K562 (cell line): ENCODE measurements at regions not wholly inside any gene's neighbourhood (a gene's known extent, or its start where the extent isn't known, plus 50 kb on each side); places are given as distances from the start of the nearest gene placed in this dataset.

Experiments used
- ATAC-seq: fragments of 200-7000 bp; cut with Tn5 transposase; 3 replicates; pipeline ENCODE4 v1.9.1; 2020; ENCODE audit warnings: moderate library complexity
- BruUV-seq: library from RNA; stranded (reverse); fragments of 400-500 nt; replicated peaks from 2 replicates; lab custom pipeline; 2021; lab: Mats Ljungman, UMichigan
- CTCF ChIA-PET: fragments of 300-600 bp; formaldehyde crosslinking; extraction: SDS; loops from one replicate; lab custom pipeline; 2021; ENCODE audit warnings: low intra/inter-chr PET ratio; lab: Yijun Ruan, JAX
- POLR2A ChIA-PET: fragments of 300-600, 350-650 bp; sonication (Branson Sonifier 250); formaldehyde crosslinking; extraction: SDS; loops from one replicate; lab custom pipeline; 2021; ENCODE audit warnings: antibody characterized with exemption, inconsistent platforms; lab: Yijun Ruan, JAX
- DNase-seq, 4 experiments: peaks; one replicate each; pipeline versions ENCODE4 v3.0.0 to v3.0.0-alpha.2; 2011 to 2018; ENCODE audit warnings: low spot score in 3 of 4, mixed read lengths in 3 of 4; ENCODE audit errors: extremely low read depth in 1 of 4
- FAIRE-seq: peaks from 2 replicates; lab custom pipeline; 2011; peaks lifted over from hg19 to GRCh38; lab: Jason Lieb, UNC
- H2AFZ ChIP-seq: 2 replicates; pipeline ENCODE4 v1.6.0; 2011; ENCODE audit warnings: low read depth, low read length, control low read depth, inconsistent platforms
- H3K27ac ChIP-seq: fragments of 200-600 bp; 3 replicates; pipeline ENCODE4 v1.8.0; 2011; ENCODE audit warnings: low read depth, mild to moderate bottlenecking, control low read depth, inconsistent platforms, low read length, moderate library complexity, mixed read lengths; ENCODE audit errors: extremely low read depth
- H3K27me3 ChIP-seq, 2 experiments: fragments of 300-600 bp in 1 of 2; 2 replicates in 1 of 2; 3 replicates in 1 of 2; pipeline versions ENCODE4 v1.6.0 to v1.8.0; 2011; ENCODE audit warnings: inconsistent platforms in 2 of 2, low read length in 2 of 2, mild to moderate bottlenecking in 1 of 2, mixed read lengths in 1 of 2, moderate library complexity in 1 of 2; ENCODE audit not compliant: control insufficient read depth in 2 of 2, insufficient read depth in 2 of 2
- H3K36me3 ChIP-seq: fragments of 300-600 bp; 3 replicates; pipeline ENCODE4 v1.8.0; 2011; ENCODE audit warnings: mild to moderate bottlenecking, low read length, inconsistent platforms; ENCODE audit not compliant: control insufficient read depth, insufficient read depth
- H3K4me1 ChIP-seq, 2 experiments: fragments of 200-600 bp in 1 of 2; replicated peaks in 1 of 2; 2 replicates in 1 of 2; 3 replicates in 1 of 2; pipeline versions ENCODE4 v1.5.1 to v1.8.0; 2011; ENCODE audit warnings: inconsistent platforms in 2 of 2, low read length in 2 of 2, mild to moderate bottlenecking in 1 of 2, mixed read lengths in 1 of 2, moderate library complexity in 1 of 2; ENCODE audit not compliant: control insufficient read depth in 2 of 2, insufficient read depth in 2 of 2
- H3K4me2 ChIP-seq: 2 replicates; pipeline ENCODE4 v1.6.1; 2011; ENCODE audit warnings: low read length, control low read depth, inconsistent platforms, mixed read lengths; ENCODE audit not compliant: insufficient read depth
- H3K4me3 ChIP-seq: fragments of 200-600 bp; sonication (generic), shearing (Covaris generic); 2 replicates; pipeline ENCODE4 v1.5.1; 2016; ENCODE audit warnings: control low read depth, inconsistent platforms
- H3K79me2 ChIP-seq: fragments of 200-600 bp; 3 replicates; pipeline ENCODE4 v1.8.0; 2011; ENCODE audit warnings: low read length, inconsistent platforms; ENCODE audit not compliant: control insufficient read depth, insufficient read depth
- H3K9ac ChIP-seq, 2 experiments: 2 replicates each; pipeline versions ENCODE4 v1.6.0 to v1.6.1; 2011; ENCODE audit warnings: low read depth in 2 of 2, low read length in 2 of 2, control low read depth in 1 of 2, inconsistent platforms in 1 of 2, mild to moderate bottlenecking in 1 of 2, mixed read lengths in 1 of 2; ENCODE audit not compliant: insufficient read depth in 1 of 2
- H3K9me1 ChIP-seq: one replicate; pipeline ENCODE4 v1.6.0; 2011; ENCODE audit warnings: inconsistent platforms, mild to moderate bottlenecking, low read length, moderate library complexity; ENCODE audit not compliant: control insufficient read depth, insufficient read depth
- H3K9me3 ChIP-seq: replicated peaks from 2 replicates; pipeline ENCODE4 v1.5.1; 2011; ENCODE audit warnings: low read depth, low read length, inconsistent platforms; ENCODE audit not compliant: control insufficient read depth, insufficient read depth
- H4K20me1 ChIP-seq: replicated peaks from 2 replicates; pipeline ENCODE4 v1.6.1; 2011; ENCODE audit warnings: low read length, inconsistent platforms, mixed read lengths; ENCODE audit not compliant: control insufficient read depth, insufficient read depth
- BRD9 ChIP-seq: fragments of 450-650 bp; IDR thresholded peaks from 2 replicates; pipeline ENCODE4 v1.6.1; 2018; ENCODE audit warnings: low read depth; ENCODE audit not compliant: partially characterized antibody
- BRF1 ChIP-seq: IDR thresholded peaks from 3 replicates; pipeline ENCODE4 v1.6.1; 2011; ENCODE audit warnings: borderline replicate concordance, mild to moderate bottlenecking; ENCODE audit not compliant: insufficient read length; ENCODE audit errors: extremely low read depth
- CHAMP1 ChIP-seq: fragments of 450-650 bp; IDR thresholded peaks from 2 replicates; pipeline ENCODE4 v1.6.1; 2016; ENCODE audit warnings: mild to moderate bottlenecking
- MAFG ChIP-seq: fragments of 450-650 bp; conservative IDR thresholded peaks from 2 replicates; pipeline ENCODE4 v1.6.1; 2016; ENCODE audit warnings: missing genetic modification characterization, missing compliant biosample characterization
- MYNN ChIP-seq, 2 experiments: sonication (generic); formaldehyde crosslinking in 1 of 2; IDR thresholded peaks; 2 replicates each; pipeline versions ENCODE4 v1.5.0 to v1.6.1; 2016 to 2020; ENCODE audit warnings: antibody characterized with exemption in 1 of 2, missing genetic modification reagents in 1 of 2
- NR2C2 ChIP-seq, 2 experiments: fragments of 200-800 bp in 1 of 2; sonication (Bioruptor generic) in 1 of 2; sonication (generic) in 1 of 2; formaldehyde crosslinking in 1 of 2; IDR thresholded peaks; 2 replicates each; pipeline versions ENCODE4 v1.6.1 to v1.8.0; 2016 to 2022; ENCODE audit warnings: mild to moderate bottlenecking in 1 of 2, missing compliant biosample characterization in 1 of 2, missing genetic modification characterization in 1 of 2, missing genetic modification reagents in 1 of 2
- SRSF1 ChIP-seq: fragments of 200-400 bp; formaldehyde crosslinking; IDR thresholded peaks from 2 replicates; pipeline ENCODE4 v1.6.1; 2017; ENCODE audit warnings: mild to moderate bottlenecking, low read depth, low read length, moderate library complexity
- ZNF224 ChIP-seq: sonication (generic); formaldehyde crosslinking; IDR thresholded peaks from 2 replicates; pipeline ENCODE4 v1.8.0; 2022; ENCODE audit warnings: mild to moderate bottlenecking, missing genetic modification reagents
- WGBS: fragments of 100-300 bp; shearing (Covaris generic); methylation state at CpG from one replicate; pipeline ENCODE4 v1.1.6; 2016; ENCODE audit warnings: low coverage, mixed read lengths; ENCODE audit not compliant: insufficient coverage; ENCODE audit errors: missing lambda C conversion rate; 5-methylcytosine and 5-hydroxymethylcytosine counted together
- in situ Hi-C: fragments of 300-500 bp; cut with MboI; formaldehyde crosslinking; loops from 4 replicates; pipeline ENCODE4 v1.15.0; 2018; ENCODE audit warnings: inconsistent platforms, mixed read lengths
- intact Hi-C: fragments of 100-400 bp; cut with micrococcal nuclease; formaldehyde crosslinking; loops from 2 replicates; pipeline ENCODE4 v1.14.2; 2022

- CTCF ChIA-PET = no interaction called here
- DNase-seq (no peak), ATAC-seq (no peak), FAIRE-seq (no peak)
- no TSS peak for BruUV-seq
- Histone ChIP-seq H3K4me2 (no peak overlapping the region), H3K4me3 (no peak overlapping the region), H4K20me1 (no peaks in the 10 kb centered on the region), H3K27ac (no peak overlapping the region), H3K27me3 (peaks cover 0 to 2% of the 10 kb centered on the region in 2 experiments; a peak in 1 of 5 replicates), H2AFZ (no peak overlapping the region), H3K36me3 (no peaks in the 10 kb centered on the region), H3K9me3 (no peaks in the 10 kb centered on the region), H3K9me1 (no peaks in the 10 kb centered on the region), H3K4me1 (no peaks in the 10 kb centered on the region), H3K79me2 (no peaks in the 10 kb centered on the region), H3K9ac (no peak overlapping the region)
- 0% methylated on average over 2 of the region's 2 CpGs for WGBS
- POLR2A ChIA-PET = interaction anchor here (1.3 kb wide), 1 partner anchor 8 kb away, joined by 5 read pairs; no protein-coding TSS in a partner anchor
- TF ChIP-seq BRD9 = no peak
- no peak for TF ChIP-seq SRSF1
- TF ChIP-seq BRF1 = no peak
- TF ChIP-seq ZNF224 = no peak
- TF ChIP-seq NR2C2 (CRISPR knock-in tag; IDR thresholded peaks at IDR 0.05) = no peak
- no peak for TF ChIP-seq NR2C2 (tag; IDR thresholded peaks at IDR 0.05)
- intact Hi-C loops = no loop called here
- in situ Hi-C loops = loop anchor here (25.0 kb wide), 1 partner anchor 369 kb away; no protein-coding TSS in a partner anchor
Measured at GRCh38 chr3:34256021-34256420, 457.6 kb downstream of the PDCD6IP start.

- H4K20me1 ChIP-seq = no peaks in the 10 kb centered on the region
- no peak overlapping the region for H2AFZ ChIP-seq
- in situ Hi-C loops (loop anchor here (25.0 kb wide), 1 partner anchor 369 kb away; no protein-coding TSS in a partner anchor), intact Hi-C loops (no loop called here)
- no peak for FAIRE-seq
- no peak overlapping the region for H3K4me3 ChIP-seq
- ATAC-seq = no peak
- no peaks in the 10 kb centered on the region for H3K36me3 ChIP-seq
- H3K9me3 ChIP-seq = no peaks in the 10 kb centered on the region
- no TSS peak for BruUV-seq
- no peaks in the 10 kb centered on the region for H3K4me1 ChIP-seq
- no peak for DNase-seq
- no peak overlapping the region for H3K9ac ChIP-seq
- H3K27me3 ChIP-seq = peaks cover 0 to 2% of the 10 kb centered on the region in 2 experiments; a peak in 1 of 5 replicates
- H3K27ac ChIP-seq = no peak overlapping the region
- no peak overlapping the region for H3K4me2 ChIP-seq
- H3K79me2 ChIP-seq = no peaks in the 10 kb centered on the region
- no peaks in the 10 kb centered on the region for H3K9me1 ChIP-seq
- POLR2A ChIA-PET = interaction anchor here (1.7 kb wide), 1 partner anchor 9 kb away, joined by 6 read pairs; no protein-coding TSS in a partner anchor
- 0% methylated on average over 2 of the region's 2 CpGs for WGBS
- CTCF ChIA-PET = no interaction called here
- TF ChIP-seq MAFG (tag) (no peak), CHAMP1 (no peak), MYNN (IDR thresholded peaks at IDR 0.05) (no peak), MYNN (CRISPR knock-in tag; IDR thresholded peaks at IDR 0.05) (no peak)
Measured at GRCh38 chr3:34256791-34257190, 458.4 kb downstream of the PDCD6IP start.
